CD1c-positive myeloid dendritic cell (primary cell): ENCODE measurements at regions not wholly inside any gene's neighbourhood (a gene's known extent, or its start where the extent isn't known, plus 50 kb on each side); places are given as distances from the start of the nearest gene placed in this dataset.

ENCODE experiments used
- DNase-seq: peaks from one replicate; pipeline ENCODE4 v3.0.0-alpha.2; 2016; ENCODE audit errors: extremely low spot score

GRCh38 chr18:57991552-57991951 lies 52.5 kb upstream of the NEDD4L start:
- no peak for DNase-seq

- DNase-seq: no peak
Observed at GRCh38 chr18:57989536-57989935, 54.5 kb upstream of the NEDD4L start.

GRCh38 chr18:57984490-57985115 lies 59.4 kb upstream of the NEDD4L start:
- no peak for DNase-seq

- no peak for DNase-seq
Observed at GRCh38 chr18:57983965-57984364, 60.1 kb upstream of the NEDD4L start.

GRCh38 chr18:57983472-57983871 lies 60.6 kb upstream of the NEDD4L start:
- DNase-seq: no peak

- no peak for DNase-seq
Observed at GRCh38 chr18:57982372-57983021, 61.5 kb upstream of the NEDD4L start.

- DNase-seq: no peak
Observed at GRCh38 chr18:57981308-57982028, 62.6 kb upstream of the NEDD4L start.

GRCh38 chr18:57980573-57981307 lies 63.3 kb upstream of the NEDD4L start:
- no peak for DNase-seq

GRCh38 chr18:57976230-57976773 lies 67.7 kb upstream of the NEDD4L start:
- DNase-seq: no peak

- DNase-seq: peak; percentile 5
Observed at GRCh38 chr18:57975805-57976204, 68.2 kb upstream of the NEDD4L start.

- DNase-seq: no peak
Observed at GRCh38 chr18:57974585-57975265, 69.3 kb upstream of the NEDD4L start.

GRCh38 chr18:57973889-57974288 lies 70.1 kb upstream of the NEDD4L start:
- DNase-seq: no peak

- DNase-seq: no peak
Observed at GRCh38 chr18:57970356-57971095, 73.5 kb upstream of the NEDD4L start.

GRCh38 chr18:57969824-57970223 lies 74.2 kb upstream of the NEDD4L start:
- DNase-seq: no peak

- no peak for DNase-seq
Observed at GRCh38 chr18:57965246-57965645, 78.8 kb upstream of the NEDD4L start.

- no peak for DNase-seq
Observed at GRCh38 chr18:57961876-57962505, 82.0 kb upstream of the NEDD4L start.

GRCh38 chr18:57961411-57961810 lies 82.6 kb upstream of the NEDD4L start:
- DNase-seq: no peak

- DNase-seq: peak; percentile 8
Observed at GRCh38 chr18:57959278-57959677, 84.7 kb upstream of the NEDD4L start.

GRCh38 chr18:57957210-57957609 lies 86.8 kb upstream of the NEDD4L start:
- no peak for DNase-seq

- no peak for DNase-seq
Observed at GRCh38 chr18:57956491-57956890, 87.5 kb upstream of the NEDD4L start.
